C1 segment of cervical spinal cord (tissue), 14 donors: ENCODE measurements at regions not wholly inside any gene's neighbourhood (a gene's known extent, or its start where the extent isn't known, plus 50 kb on each side); places are given as distances from the start of the nearest gene placed in this dataset.

Experiments
- DNase-seq, 14 donors: peaks; one replicate each; lab custom pipeline; 2025; lab: John Stamatoyannopoulos, UW

DNA sequence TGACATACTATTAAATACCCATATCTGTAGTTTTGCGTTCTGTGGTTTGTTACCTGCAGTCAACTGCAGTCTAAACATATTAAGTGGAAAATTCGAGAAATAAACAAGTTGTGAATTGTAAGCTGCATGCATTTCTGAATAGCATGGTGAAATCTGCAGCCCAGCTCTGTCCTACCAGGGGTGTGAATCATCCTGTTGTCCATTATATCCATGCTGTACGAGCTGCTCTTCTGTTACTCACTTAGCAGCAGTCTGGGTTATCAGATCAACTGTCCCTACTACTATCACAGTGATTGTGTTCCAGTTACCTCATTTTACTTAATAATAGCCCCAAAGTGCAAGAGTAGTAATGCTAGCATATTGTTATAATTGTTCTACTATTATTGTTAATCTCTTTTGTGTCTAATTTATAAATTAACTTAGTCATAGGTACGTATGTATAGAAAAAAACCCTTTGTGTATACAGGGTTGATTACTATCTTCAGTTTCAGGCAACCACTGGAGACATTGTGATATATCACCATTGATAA lies 173.7 kb upstream of the FAT4 start:
- DNase-seq: no peak

DNA sequence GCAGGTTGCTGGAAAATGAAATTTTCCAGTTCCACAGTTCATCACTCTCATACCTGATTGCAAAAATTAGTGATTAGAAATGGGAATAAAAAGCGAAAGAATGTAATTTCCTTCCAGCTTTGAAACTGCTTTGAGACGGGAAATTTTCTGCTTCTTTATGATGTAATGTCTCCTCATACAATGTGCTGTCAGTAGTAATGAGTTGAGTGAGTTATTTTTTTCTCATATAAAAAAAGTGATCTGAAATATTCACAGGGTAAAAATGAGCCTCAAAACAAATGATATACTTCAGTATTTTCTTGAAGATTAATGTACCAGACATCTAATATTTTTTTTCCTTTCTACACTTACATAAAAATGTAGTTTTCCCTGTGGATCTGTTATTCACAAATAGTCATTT lies 179.1 kb upstream of the FAT4 start:
- DNase-seq: no peak

DNA sequence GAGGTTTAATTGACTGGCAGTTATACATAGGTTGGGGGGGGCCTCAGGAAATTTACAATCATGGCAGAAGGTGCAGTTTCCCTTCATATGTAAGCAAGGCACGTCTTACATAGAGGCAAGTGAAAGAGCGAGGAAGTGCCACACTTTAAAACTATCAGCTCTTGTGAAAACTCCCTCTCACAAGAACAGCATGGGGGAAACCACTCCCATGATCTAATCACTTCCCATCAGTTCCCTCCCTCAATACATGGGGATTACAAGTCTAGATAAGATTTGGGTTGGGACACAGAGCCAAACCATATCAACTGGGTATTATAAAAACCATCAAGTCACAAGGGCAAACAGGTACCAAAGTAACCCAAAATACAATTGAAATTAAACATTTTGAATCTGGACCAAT lies 182.0 kb upstream of the FAT4 start:
- no peak for DNase-seq

DNA sequence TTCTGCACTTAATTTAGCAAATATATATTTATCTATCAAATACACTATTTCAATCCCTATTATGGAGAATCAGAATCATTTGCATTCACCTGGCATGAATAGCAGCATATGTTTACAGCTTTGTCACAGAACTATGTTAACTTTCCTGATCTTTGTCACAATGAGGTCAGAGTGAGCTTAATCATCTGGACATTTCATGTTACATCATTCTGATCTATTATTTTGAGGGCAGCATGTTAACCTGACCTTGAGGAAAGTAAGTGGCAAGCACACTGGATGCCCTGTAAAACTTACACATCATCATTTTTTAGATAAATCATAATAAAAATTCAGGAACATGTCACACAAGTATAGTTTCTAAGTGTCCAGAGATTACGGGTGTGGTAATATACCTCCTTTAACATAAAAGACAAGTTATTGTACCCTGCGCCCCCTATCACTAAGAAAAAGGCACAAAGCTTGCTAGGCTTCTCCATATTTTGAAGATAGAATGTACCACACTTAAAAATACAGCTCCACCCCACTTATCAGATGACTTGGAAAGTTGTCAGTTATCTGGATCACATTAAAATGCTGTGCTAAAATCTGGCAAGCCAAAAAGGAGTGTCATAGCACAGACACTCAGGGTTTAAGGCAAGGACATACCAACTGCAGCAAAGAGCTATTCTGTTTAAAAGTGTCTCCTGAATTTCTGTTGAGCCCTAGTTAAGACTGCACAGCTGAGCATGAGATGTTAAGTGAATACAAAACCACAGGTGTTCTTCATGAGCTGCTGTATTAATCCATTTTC lies 182.7 kb upstream of the FAT4 start:
- DNase-seq: no peak

DNA sequence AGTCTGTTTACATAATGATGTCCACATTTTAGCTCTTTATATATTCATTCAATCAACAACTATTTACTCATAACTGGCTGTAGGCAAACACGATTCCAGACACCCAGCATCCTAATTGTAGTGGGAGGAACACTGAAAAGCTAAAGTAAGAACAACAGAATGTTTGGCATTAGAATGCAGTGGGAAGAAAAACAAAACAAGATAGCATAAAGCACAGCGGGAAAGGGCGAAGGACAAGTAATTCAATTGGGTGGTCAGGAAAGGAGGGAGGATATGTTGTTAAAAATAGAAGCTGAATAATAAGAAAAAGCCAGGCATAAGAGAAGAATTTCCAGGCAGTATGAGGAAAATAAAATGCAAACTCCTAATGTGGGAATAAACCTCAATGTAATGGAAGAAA lies 189.5 kb upstream of the FAT4 start:
- no peak for DNase-seq

DNA sequence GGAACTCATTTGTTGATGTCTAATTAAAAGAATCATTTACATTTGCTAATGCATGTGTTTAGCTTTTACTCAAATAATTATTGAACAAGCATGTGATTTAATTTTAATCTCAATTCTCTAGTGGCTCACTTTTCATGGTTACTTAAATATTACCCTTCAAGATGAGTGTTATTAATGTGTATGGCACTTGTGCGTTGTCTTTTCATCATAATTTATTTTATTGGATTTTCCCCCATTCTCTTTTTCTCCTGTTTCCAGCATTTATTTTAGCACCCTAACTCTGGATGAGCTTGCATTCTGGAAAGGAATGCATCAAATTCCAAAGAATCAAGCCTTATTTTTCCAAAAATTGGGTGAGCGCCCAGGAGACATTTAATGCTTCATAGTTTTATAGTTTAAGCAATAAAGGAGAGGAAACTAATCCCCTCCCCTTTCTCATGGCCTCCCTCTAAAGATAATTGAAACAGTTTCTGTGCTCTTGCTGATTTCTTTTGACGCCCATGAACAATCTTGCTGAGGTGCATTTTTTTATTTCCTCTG lies 191.1 kb upstream of the FAT4 start:
- DNase-seq: no peak

DNA sequence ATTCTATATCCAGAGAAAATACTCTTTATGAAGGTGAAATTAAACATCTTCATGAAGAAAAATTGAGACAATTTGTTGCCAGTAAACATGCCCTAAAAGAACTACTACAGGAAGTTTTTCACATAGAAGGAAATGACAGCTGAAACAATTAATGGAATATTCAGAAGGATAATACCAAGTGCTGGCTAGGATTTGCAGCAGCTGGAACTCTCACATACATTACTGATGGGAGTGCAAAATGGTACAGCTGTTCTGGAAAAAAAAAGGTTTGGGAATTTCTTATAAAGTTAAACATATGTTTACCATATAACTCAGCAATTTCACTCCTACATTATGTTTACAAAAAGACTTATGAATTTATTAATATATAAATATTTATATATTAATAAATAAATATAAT lies 193.2 kb upstream of the FAT4 start:
- no peak for DNase-seq

DNA sequence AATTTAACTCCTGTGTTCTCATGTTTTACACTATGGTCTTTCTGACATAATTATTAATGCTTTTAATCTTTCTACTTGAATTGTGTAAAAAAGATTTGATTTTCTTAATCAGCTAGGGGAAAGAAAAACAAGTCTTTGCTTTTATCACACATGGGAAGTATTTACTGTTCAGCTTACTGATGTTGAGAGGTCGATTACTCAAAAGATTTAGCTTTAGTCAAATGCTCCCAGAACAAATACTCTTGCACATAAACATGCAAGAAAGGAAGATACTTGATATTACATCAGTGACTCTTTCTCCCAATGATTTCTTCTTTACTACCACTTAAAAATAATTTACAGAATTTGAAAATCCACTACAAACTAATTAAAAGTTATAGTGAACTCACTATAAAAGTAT lies 198.3 kb upstream of the FAT4 start:
- no peak for DNase-seq

DNA sequence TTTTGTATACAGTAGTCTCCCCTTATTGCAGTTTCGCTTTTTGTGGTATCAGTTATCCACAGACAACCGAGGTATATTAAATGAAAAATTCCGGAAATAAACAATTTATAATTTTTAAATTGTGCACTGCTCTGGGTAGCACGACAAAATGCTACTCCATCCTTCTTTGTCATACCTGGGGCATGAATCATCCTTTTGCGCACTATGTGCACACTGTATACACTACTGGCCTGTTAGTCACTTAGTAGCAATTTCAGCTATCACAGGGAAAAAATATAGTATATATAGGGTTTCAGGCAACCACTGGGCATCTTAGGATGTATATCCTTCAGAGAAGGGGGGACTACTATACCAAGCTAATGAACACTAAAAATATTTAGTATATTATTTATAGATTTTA lies 198.8 kb upstream of the FAT4 start:
- DNase-seq: no peak

DNA sequence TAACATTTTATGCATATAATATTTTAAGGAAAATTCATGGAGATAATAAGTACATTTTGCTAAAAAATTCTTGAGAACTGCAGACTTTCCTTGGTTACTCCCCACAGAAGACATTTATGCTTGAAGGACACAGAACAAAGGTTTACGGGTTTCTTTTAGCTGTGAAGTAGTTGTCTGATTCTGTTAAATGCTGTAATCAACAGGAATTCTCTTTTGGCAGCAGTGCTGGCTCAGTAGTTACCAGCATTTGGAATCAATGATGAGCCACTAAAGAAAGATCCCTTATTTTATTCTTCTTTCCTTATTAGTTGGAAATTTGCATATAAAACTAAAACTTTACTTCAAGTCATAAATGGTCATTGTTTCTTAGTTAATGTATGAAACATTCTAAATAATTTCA lies 199.3 kb upstream of the FAT4 start:
- DNase-seq: no peak

DNA sequence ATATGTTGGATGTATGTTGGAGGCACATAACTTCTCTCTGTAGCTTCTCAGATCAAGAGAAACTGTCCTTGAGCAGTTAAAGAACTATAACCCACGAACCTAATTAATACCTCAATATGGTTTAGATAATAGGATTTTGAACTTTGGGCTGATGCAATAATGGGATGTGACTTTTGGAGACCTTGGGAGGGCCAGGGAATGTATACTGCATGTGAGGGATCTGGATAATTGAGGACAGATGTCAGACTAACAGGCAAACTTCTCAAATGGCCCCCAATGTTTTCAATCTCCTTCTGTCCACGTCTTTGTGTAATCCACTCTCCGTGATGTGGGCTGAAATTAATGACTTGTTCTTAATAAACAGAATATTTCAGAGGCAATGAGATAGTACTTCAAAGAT lies 202.2 kb upstream of the FAT4 start:
- no peak for DNase-seq

DNA sequence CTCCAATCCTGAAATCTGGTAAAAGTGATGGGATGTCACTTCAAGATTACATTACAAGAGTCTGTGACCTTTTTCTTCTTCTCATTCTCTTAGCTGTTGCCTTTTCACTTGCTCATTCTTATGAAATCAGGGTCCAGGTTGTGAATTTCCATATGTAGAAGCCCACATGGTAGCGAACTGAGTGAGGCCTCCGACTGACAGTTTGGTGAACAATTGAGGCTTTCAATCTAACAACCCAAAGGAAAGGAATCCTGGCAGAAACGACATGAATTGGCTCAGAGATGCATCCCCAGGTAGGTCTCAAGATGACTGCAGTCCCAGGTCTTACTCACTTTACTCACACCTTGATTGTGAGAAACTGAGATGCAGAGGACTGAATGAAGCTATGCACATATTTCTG lies 203.4 kb upstream of the FAT4 start:
- DNase-seq: no peak

DNA sequence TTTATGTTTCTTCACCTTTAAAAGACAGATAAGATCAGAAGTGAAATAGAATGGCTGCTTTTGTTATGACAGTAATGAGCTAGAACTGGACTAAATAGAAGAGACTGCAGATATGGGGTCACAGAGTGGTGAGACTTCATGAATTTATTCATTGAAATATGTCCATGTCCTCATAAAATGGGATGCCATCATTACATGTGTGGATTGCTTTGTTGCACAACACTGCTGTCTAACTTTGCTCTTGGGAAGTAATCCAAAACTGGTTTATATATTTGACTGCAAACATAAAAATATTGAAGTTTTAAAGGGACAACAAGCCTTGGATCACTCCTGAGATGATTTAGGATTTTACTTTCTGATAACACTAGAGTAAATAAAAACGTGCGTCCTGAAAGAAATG lies 209.2 kb upstream of the FAT4 start:
- no peak for DNase-seq

DNA sequence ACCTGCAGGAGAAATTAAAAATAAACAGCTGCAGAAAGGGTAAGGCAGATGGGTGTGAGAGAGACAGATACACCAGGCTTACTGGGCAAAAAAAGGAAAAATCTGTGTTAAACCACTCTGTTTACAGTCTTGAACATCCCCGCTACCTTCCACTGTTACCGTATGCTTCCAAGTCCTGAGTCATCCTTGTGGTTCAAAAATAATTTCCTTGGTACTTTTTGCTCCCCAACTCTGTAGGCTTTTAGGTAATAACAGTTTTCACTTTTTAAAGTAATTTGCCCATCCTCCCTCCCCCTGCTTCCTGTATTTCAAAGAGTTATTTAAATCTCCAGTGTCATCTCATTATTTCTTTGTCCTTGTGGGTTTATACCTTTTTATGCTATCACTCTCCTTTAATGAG lies 210.1 kb upstream of the FAT4 start:
- DNase-seq: no peak

DNA sequence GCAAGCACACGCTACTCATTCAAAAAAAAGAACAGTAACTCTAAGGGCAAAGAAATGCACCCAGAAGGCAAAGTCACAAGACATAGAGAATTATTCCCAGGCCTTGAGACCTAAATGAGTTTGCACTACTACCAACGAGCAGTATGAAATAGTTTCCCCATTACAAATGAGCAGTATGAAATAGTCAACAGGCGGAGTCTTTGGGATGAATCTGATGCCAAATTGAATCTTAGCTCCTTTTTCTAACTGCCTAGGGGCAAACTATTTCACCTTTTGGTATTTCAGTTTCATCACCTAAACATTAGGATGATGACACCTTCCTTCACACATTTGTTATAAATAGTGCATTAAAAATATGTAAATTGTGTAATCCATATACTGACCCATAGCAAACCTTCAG lies 213.0 kb upstream of the FAT4 start:
- no peak for DNase-seq

DNA sequence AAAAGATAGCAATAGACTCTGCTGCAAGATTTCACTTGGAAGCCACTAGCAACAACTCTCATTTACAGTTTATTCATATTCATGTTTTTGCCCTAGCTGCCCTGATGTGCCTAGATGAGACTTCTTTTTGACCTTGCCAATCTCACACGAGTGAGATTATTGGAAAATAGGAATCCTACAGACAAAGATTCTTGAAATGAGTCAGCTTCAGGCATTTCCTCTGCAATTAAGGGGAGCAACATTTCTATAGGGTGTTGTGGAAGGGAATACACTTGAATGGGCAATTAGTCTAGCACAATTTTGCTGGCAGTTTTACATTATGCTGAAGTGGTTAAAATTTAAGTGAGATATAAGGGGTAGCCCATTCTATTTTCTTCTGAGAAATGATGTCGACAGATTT lies 217.0 kb upstream of the FAT4 start:
- DNase-seq: no peak

DNA sequence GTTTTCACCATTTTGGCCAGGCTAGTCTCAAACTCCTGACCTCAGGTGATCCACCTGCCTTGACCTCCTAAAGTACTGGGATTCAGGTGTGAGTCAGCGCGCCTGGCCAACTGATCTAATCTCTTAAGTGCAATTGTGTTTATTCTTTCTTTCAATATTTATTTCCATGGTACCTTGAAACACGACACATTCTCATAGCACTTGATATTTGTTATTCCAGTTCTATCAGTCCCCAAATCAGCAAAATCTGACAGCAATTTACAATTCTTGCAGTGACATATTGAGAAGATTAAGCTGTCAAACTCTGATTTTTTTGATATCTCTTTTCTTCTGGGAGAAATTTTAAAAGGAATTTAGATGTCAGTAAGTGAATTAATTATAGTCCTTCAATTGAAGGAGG lies 218.1 kb upstream of the FAT4 start:
- DNase-seq: no peak

DNA sequence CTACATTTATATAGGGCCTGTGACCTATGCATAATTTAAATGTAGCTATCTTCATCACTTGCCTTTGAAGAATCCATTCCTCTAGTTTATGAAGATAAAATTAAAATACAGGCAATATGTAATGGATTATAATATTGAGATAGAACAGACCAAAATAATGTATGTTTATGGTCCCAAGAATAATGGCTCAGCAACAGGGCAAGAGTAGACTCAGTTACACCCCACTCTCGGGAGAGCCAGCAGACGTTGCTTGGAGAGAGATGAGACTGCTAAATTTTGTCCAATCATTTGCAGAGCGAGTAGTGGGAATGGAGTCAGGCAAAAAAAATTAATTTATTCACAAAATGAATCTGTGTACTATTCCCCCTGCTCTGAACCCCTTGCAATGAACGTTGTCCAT lies 223.2 kb upstream of the FAT4 start:
- no peak for DNase-seq

DNA sequence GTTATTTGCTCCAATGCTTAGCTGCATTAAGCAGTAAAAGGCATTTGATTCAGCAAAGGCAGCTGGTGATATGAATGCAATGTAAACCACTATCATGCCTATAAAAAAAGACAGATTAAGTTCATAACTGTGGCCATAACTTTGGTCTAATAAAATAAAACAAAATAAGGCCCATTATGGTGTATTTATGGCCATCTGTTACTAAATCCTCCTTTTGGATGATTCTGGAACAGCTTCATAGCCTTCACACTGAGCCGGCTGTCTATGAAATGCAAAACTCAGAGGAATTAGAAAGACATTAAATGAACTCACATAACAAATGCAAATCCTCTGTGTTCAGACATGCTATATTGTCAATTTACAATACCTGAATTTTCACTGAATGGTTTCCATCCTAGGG lies 223.7 kb upstream of the FAT4 start:
- DNase-seq: no peak

DNA sequence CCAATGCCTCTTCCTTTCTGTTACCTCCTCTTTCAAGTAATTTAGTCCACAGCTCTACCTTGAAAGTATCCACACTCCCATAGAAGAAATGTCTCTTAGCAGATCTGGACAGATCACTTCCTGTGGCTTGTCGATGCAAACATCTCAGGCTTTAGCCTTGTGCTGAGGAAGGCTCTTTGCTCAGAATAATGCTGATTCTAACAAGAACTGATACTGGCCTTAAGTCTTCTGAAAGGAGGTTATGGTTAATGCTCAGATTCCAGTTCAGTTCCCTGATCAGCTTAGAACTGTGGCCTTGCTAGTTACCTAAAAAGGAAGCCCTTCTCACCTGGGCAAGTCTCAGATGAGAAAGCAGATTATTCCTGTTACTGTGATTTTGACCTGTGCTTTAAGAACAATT lies 230.1 kb upstream of the FAT4 start:
- no peak for DNase-seq

DNA sequence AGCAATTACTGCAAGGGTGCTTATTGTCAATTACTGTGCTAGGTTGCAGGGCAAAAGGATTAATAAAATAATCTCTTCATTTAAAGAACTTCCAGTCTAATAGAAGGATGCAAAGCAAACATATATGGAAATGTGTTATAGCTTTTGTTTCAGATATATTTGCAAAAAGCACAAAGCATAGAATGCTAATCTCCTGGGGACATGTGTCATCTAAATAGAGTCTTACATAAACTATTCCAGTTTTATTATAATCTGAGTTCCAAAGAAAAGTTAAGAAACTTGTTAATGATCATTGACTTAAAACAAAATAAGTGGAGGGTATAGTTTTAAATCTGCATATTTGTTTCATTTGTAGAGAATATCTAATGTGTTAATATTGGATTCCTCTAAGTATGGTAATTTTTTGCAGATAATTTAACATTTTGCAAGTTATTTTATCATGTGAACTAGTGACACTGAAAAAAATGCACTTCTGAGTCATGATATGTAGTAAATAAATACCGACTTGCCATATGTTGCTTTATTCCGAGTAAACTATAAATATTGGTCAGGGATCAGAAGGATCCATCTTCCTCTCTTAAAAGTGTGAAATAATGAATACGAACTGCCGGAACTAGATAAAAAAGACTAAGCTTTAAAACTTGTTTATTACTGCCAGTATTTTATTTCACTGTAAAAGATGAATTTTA lies 231.9 kb upstream of the FAT4 start:
- DNase-seq: no peak

DNA sequence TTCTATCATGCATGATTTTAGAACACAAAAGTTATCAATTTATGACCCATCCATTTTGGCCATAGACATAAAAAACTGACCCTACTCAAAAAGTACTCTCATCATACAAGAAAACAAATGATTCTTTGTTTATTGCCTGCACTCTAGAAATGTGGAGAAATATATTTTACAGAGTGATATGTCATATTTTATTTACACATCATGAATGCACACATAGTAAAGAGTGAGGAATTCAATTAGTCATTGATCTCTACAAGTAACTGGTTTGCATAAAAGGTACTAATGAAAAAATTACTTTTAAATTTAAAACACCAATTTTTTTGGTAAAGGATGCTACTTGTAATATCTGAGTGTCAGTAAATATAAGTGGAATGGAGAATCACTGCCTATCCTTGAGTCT lies 242.5 kb upstream of the FAT4 start:
- DNase-seq: no peak

DNA sequence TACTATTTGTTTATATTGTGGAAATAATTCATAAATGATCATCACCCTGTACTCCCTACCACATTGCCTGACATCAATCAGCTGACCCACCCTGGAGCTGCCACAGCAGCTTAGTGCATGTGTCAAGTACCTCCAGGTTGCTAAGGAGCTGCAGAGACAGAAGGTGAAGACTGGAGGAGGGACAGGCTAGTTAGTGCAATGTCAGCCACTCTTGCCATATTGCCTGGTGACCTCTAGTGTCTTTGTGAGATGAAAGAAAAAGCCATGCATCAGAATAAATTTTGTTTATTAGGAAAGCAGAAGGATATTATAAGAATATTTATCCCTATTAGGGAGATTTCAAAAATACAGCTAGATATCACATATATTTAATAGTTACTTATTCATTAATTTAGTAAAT lies 243.9 kb upstream of the FAT4 start:
- DNase-seq: no peak
